Loucy (cell line): ENCODE measurements at regions not wholly inside any gene's neighbourhood (a gene's known extent, or its start where the extent isn't known, plus 50 kb on each side); places are given as distances from the start of the nearest gene placed in this dataset.

Source experiments
- H2AFZ ChIP-seq: fragments of 200-600 bp; sonication (generic); 2 replicates; pipeline ENCODE4 v1.6.0; 2016; ENCODE audit warnings: antibody characterized with exemption, mild to moderate bottlenecking, low read length, moderate library complexity
- H3F3A ChIP-seq: fragments of 200-600 bp; 2 replicates; pipeline ENCODE4 v1.6.0; 2016; ENCODE audit warnings: antibody characterized with exemption, low read depth, mild to moderate bottlenecking
- H3K27me3 ChIP-seq: fragments of 200-600 bp; sonication (generic); 2 replicates; pipeline ENCODE4 v1.6.1; 2014; ENCODE audit warnings: low read length, mild to moderate bottlenecking; ENCODE audit not compliant: insufficient read depth, poor library complexity, severe bottlenecking
- H3K36me3 ChIP-seq: fragments of 200-600 bp; sonication (generic); 2 replicates; pipeline ENCODE4 v1.6.1; 2016; ENCODE audit warnings: low read length; ENCODE audit not compliant: insufficient read depth
- H3K4me1 ChIP-seq: fragments of 200-600 bp; sonication (generic); 2 replicates; pipeline ENCODE4 v1.5.1; 2014; ENCODE audit warnings: low read length, mild to moderate bottlenecking; ENCODE audit not compliant: insufficient read depth, poor library complexity, severe bottlenecking
- H3K4me2 ChIP-seq: fragments of 200-600 bp; sonication (generic); 2 replicates; pipeline ENCODE4 v1.6.0; 2014; ENCODE audit warnings: antibody characterized with exemption, low read length, low read depth, mild to moderate bottlenecking; ENCODE audit not compliant: poor library complexity, severe bottlenecking
- H3K4me3 ChIP-seq: fragments of 200-600 bp; sonication (generic); 2 replicates; pipeline ENCODE4 v1.5.1; 2014; ENCODE audit warnings: low read length, mild to moderate bottlenecking, mixed read lengths; ENCODE audit not compliant: poor library complexity, severe bottlenecking
- H3K79me2 ChIP-seq: fragments of 200-600 bp; sonication (generic); 2 replicates; pipeline ENCODE4 v1.6.1; 2014; ENCODE audit warnings: low read length; ENCODE audit not compliant: insufficient read depth
- H3K9ac ChIP-seq: fragments of 200-600 bp; sonication (generic); 2 replicates; pipeline ENCODE4 v1.6.0; 2014; ENCODE audit warnings: mild to moderate bottlenecking, low read depth, low read length, moderate library complexity; ENCODE audit not compliant: poor library complexity, severe bottlenecking
- H3K9me2 ChIP-seq: fragments of 200-600 bp; sonication (generic); replicated peaks from 2 replicates; pipeline ENCODE4 v1.6.1; 2016; ENCODE audit warnings: low read depth, low read length, mixed read lengths
- H3K9me3 ChIP-seq: fragments of 200-600 bp; sonication (generic); 2 replicates; pipeline ENCODE4 v1.6.1; 2014; ENCODE audit warnings: mild to moderate bottlenecking, antibody characterized with exemption, low read length, low read depth; ENCODE audit not compliant: insufficient read depth
- H4K20me1 ChIP-seq: fragments of 200-600 bp; sonication (generic); 2 replicates; pipeline ENCODE4 v1.6.0; 2014; ENCODE audit warnings: antibody characterized with exemption, low read length, mild to moderate bottlenecking; ENCODE audit not compliant: insufficient read depth, poor library complexity, severe bottlenecking
- CTCF ChIP-seq: fragments of 200-600 bp; sonication (generic); conservative IDR thresholded peaks from 2 replicates; pipeline ENCODE4 v1.5.1; 2014; ENCODE audit warnings: mild to moderate bottlenecking, antibody characterized with exemption, low read length
- EZH2phosphoT487 ChIP-seq: fragments of 200-600 bp; IDR thresholded peaks from 2 replicates; pipeline ENCODE4 v1.6.1; 2018; ENCODE audit warnings: antibody characterized with exemption, mild to moderate bottlenecking, moderate library complexity, borderline replicate concordance

GRCh38 chr2:236934166-236934565 lies 151.5 kb upstream of the COPS8 start:
- no peak overlapping the region for H3K4me2 ChIP-seq
- H3K9ac ChIP-seq, result no peak overlapping the region
- H4K20me1 ChIP-seq, result no peaks in the 10 kb centered on the region
- H3K4me1 ChIP-seq, result peaks cover 3% of the 10 kb centered on the region
- no peaks in the 10 kb centered on the region for H3K79me2 ChIP-seq
- H2AFZ ChIP-seq, result no peak overlapping the region
- H3K9me3 ChIP-seq, result no peaks in the 10 kb centered on the region
- H3K9me2 ChIP-seq, result no peaks in the 10 kb centered on the region
- no peaks in the 10 kb centered on the region for H3K27me3 ChIP-seq
- no peaks in the 10 kb centered on the region for H3F3A ChIP-seq
- H3K4me3 ChIP-seq, result no peak overlapping the region
- TF ChIP-seq EZH2phosphoT487 (no peak), CTCF (no peak)
- no peaks in the 10 kb centered on the region for H3K36me3 ChIP-seq

- Histone ChIP-seq H3K9me2 (no peaks in the 10 kb centered on the region), H3K4me3 (no peak overlapping the region), H3K9ac (no peak overlapping the region), H2AFZ (no peak overlapping the region), H3K9me3 (no peaks in the 10 kb centered on the region), H3K4me1 (peaks cover 3% of the 10 kb centered on the region), H3K4me2 (no peak overlapping the region), H3F3A (no peaks in the 10 kb centered on the region), H4K20me1 (no peaks in the 10 kb centered on the region), H3K36me3 (no peaks in the 10 kb centered on the region), H3K27me3 (no peaks in the 10 kb centered on the region), H3K79me2 (no peaks in the 10 kb centered on the region)
- no peak for TF ChIP-seq EZH2phosphoT487
These were observed 151.0 kb upstream of the COPS8 start for GRCh38 chr2:236934656-236935055.

- TF ChIP-seq EZH2phosphoT487, result no peak
- no peak for TF ChIP-seq CTCF
- H3K4me3 ChIP-seq, result no peak overlapping the region
These were observed 150.6 kb upstream of the COPS8 start for GRCh38 chr2:236935083-236935482.

GRCh38 chr2:236935631-236936445 lies 149.9 kb upstream of the COPS8 start:
- Histone ChIP-seq H3K36me3 (no peaks in the 10 kb centered on the region), H3K79me2 (no peaks in the 10 kb centered on the region), H3K27me3 (no peaks in the 10 kb centered on the region), H3K9ac (no peak overlapping the region), H3K9me2 (no peaks in the 10 kb centered on the region), H3K4me1 (peaks cover 3% of the 10 kb centered on the region), H3F3A (no peaks in the 10 kb centered on the region), H3K4me2 (no peak overlapping the region), H3K9me3 (no peaks in the 10 kb centered on the region), H4K20me1 (no peaks in the 10 kb centered on the region), H2AFZ (no peak overlapping the region), H3K4me3 (no peak overlapping the region)
- TF ChIP-seq EZH2phosphoT487 (no peak), CTCF (no peak)

More at GRCh38 chr2:236935083-236935482, 150.6 kb upstream of the COPS8 start:
- Histone ChIP-seq H3K4me1 (peaks cover 3% of the 10 kb centered on the region), H3K4me2 (no peak overlapping the region), H3K9me3 (no peaks in the 10 kb centered on the region), H3K27me3 (no peaks in the 10 kb centered on the region), H3K9ac (no peak overlapping the region), H3K9me2 (no peaks in the 10 kb centered on the region), H2AFZ (no peak overlapping the region), H3K36me3 (no peaks in the 10 kb centered on the region), H3F3A (no peaks in the 10 kb centered on the region), H3K79me2 (no peaks in the 10 kb centered on the region), H4K20me1 (no peaks in the 10 kb centered on the region)
